ENCODE measurements at regions not wholly inside any gene's neighbourhood (a gene's known extent, or its start where the extent isn't known, plus 50 kb on each side); places are given as distances from the start of the nearest gene placed in this dataset.

GRCh38 chr13:84834201-84834600 is 951.9 kb upstream of the SLITRK1 start:
- Histone ChIP-seq H3K36me3 (ENCODE audit: control insufficient read depth, insufficient read depth, low read length) (no peaks in the 10 kb centered on the region), H2BK5ac (ENCODE audit: low read depth, low read length, poor library complexity, severe bottlenecking) (no peak overlapping the region), H3K9me3 (ENCODE audit: control insufficient read depth, insufficient read depth, low read length) (peaks cover 2% of the 10 kb centered on the region; the same call in 1 of the 2 replicates), H2AFZ (replicated peaks; ENCODE audit: low read length, poor library complexity) (no peak overlapping the region), H3K79me1 (ENCODE audit: low read depth in 1 of 2, low read length in 2 of 2) (no peaks in the 10 kb centered on the region), H2AK9ac (replicated peaks; ENCODE audit: low read depth, low read length, poor library complexity) (no peak overlapping the region), H3K4me3 (ENCODE audit: insufficient read depth, low read depth, low read length) (no peak overlapping the region), H2AK5ac (ENCODE audit: low read depth, low read length) (no peak overlapping the region), H2BK15ac (ENCODE audit: low read depth, low read length) (no peak overlapping the region), H4K5ac (ENCODE audit: low read depth, low read length) (no peak overlapping the region), H3K56ac (ENCODE audit: extremely low read depth, insufficient read depth, low read length) (no peak overlapping the region), H2BK120ac (ENCODE audit: low read depth, low read length) (no peak overlapping the region), H2BK20ac (ENCODE audit: low read depth, low read length) (no peak overlapping the region), H4K20me1 (ENCODE audit: insufficient read depth, low read length) (no peaks in the 10 kb centered on the region), H3K9ac (ENCODE audit: low read depth, low read length) (no peak overlapping the region), H3K4me2 (ENCODE audit: low read depth, low read length) (no peak overlapping the region), H4K91ac (ENCODE audit: insufficient read depth, low read depth, low read length) (no peak overlapping the region), H4K8ac (ENCODE audit: low read depth in 2 of 2, low read length in 2 of 2) (no peak overlapping the region), H3K14ac (replicated peaks; ENCODE audit: low read depth, low read length) (no peak overlapping the region), H3K18ac (ENCODE audit: low read depth, low read length) (no peak overlapping the region), H3K4me1 (ENCODE audit: control insufficient read depth, insufficient read depth, low read length) (no peaks in the 10 kb centered on the region), H3K27ac (ENCODE audit: insufficient read depth, low read length) (no peak overlapping the region), H3K23ac (ENCODE audit: low read depth, low read length) (no peak overlapping the region), H3K27me3 (ENCODE audit: control insufficient read depth, insufficient read depth, low read length) (no peaks in the 10 kb centered on the region), H3K9me1 (ENCODE audit: insufficient read depth, low read length) (no peaks in the 10 kb centered on the region), H3K4ac (ENCODE audit: low read depth, low read length) (no peak overlapping the region)
- CTCF ChIA-PET = no interaction called here
- POLR2A ChIA-PET (ENCODE audit: unreplicated experiment) = no interaction called here
- WGBS, 2 experiments (ENCODE audit: extremely low coverage in 2 of 2, insufficient read length in 1 of 2) = no CpG with 5 or more reads among the region's 2 CpGs
- dilution Hi-C loops (cut with HindIII; ENCODE audit: low sequenced_read_pairs, unreplicated experiment) = no loop called here
- in situ Hi-C loops (cut with MboI; ENCODE audit: low sequenced_read_pairs) = no loop called here
- DNase-seq (no peak), ATAC-seq (ENCODE audit: low read depth) (no peak)
- intact Hi-C loops (cut with micrococcal nuclease) = no loop called here
- no TSS peak for BruUV-seq (replicated peaks)
- TF ChIP-seq MXI1 (IDR thresholded peaks at IDR 0.05; ENCODE audit: borderline replicate concordance, low read depth, low read length) (no peak), CEBPB (IDR thresholded peaks at IDR 0.05; ENCODE audit: low read depth, low read length) (no peak)
- TF ChIP-seq, protein P1, sequence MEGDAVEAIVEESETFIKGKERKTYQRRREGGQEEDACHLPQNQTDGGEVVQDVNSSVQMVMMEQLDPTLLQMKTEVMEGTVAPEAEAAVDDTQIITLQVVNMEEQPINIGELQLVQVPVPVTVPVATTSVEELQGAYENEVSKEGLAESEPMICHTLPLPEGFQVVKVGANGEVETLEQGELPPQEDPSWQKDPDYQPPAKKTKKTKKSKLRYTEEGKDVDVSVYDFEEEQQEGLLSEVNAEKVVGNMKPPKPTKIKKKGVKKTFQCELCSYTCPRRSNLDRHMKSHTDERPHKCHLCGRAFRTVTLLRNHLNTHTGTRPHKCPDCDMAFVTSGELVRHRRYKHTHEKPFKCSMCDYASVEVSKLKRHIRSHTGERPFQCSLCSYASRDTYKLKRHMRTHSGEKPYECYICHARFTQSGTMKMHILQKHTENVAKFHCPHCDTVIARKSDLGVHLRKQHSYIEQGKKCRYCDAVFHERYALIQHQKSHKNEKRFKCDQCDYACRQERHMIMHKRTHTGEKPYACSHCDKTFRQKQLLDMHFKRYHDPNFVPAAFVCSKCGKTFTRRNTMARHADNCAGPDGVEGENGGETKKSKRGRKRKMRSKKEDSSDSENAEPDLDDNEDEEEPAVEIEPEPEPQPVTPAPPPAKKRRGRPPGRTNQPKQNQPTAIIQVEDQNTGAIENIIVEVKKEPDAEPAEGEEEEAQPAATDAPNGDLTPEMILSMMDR (conservative IDR thresholded peaks at IDR 0.05; ENCODE audit: low read depth, low read length) = no peak

All from IMR-90 (cell line).